Keratinocyte (primary cell): ENCODE measurements at regions not wholly inside any gene's neighbourhood (a gene's known extent, or its start where the extent isn't known, plus 50 kb on each side); places are given as distances from the start of the nearest gene placed in this dataset.

Experiments
- EZH2 ChIP-seq: IDR thresholded peaks from one replicate; pipeline ENCODE4 v1.6.1; 2012; ENCODE audit warnings: inconsistent platforms, mild to moderate bottlenecking, low read length, moderate library complexity
- TF ChIP-seq, protein P1 (sequence below), 3 experiments: IDR thresholded peaks in 1 of 3; conservative IDR thresholded peaks in 1 of 3; optimal IDR thresholded peaks in 1 of 3; 2 replicates in 2 of 3; 3 replicates in 1 of 3; pipeline versions ENCODE3 to v1.5.1; 2011; ENCODE audit warnings: low read length in 3 of 3, mild to moderate bottlenecking in 3 of 3, moderate library complexity in 2 of 3, control low read depth in 1 of 3, inconsistent platforms in 1 of 3; ENCODE audit not compliant: insufficient read depth in 2 of 3; ENCODE audit errors: extremely low read depth in 1 of 3

DNA sequence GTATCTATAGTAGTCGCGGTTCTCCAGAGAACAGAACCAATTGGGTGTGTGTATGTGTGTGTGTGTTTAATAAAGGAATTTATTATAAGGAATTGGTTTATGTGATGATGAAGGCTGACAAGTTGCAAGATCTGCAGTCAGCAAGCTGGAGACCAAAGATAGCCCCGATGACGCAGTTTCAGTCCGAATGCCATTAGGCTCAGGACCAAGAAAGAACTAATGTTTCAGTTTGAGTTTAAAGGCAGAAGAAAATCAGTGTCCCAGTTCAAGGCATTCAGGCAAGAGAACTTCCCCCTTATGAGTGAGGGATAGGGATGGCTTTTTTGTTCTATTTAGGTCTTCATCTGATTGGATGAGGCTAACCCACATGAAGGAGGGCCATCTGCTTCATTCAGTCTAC lies 221.6 kb downstream of the HNMT start:
- TF ChIP-seq, protein P1, sequence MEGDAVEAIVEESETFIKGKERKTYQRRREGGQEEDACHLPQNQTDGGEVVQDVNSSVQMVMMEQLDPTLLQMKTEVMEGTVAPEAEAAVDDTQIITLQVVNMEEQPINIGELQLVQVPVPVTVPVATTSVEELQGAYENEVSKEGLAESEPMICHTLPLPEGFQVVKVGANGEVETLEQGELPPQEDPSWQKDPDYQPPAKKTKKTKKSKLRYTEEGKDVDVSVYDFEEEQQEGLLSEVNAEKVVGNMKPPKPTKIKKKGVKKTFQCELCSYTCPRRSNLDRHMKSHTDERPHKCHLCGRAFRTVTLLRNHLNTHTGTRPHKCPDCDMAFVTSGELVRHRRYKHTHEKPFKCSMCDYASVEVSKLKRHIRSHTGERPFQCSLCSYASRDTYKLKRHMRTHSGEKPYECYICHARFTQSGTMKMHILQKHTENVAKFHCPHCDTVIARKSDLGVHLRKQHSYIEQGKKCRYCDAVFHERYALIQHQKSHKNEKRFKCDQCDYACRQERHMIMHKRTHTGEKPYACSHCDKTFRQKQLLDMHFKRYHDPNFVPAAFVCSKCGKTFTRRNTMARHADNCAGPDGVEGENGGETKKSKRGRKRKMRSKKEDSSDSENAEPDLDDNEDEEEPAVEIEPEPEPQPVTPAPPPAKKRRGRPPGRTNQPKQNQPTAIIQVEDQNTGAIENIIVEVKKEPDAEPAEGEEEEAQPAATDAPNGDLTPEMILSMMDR (optimal IDR thresholded peaks at IDR 0.05 in 1 of 3, IDR thresholded peaks at IDR 0.05 in 1 of 3, conservative IDR thresholded peaks at IDR 0.05 in 1 of 3; ENCODE audit: extremely low read depth in 1 of 3, insufficient read depth in 2 of 3, low read length in 3 of 3), result no peak
- TF ChIP-seq EZH2, result no peak
